ENCODE measurements at regions not wholly inside any gene's neighbourhood (a gene's known extent, or its start where the extent isn't known, plus 50 kb on each side); places are given as distances from the start of the nearest gene placed in this dataset.

DNA sequence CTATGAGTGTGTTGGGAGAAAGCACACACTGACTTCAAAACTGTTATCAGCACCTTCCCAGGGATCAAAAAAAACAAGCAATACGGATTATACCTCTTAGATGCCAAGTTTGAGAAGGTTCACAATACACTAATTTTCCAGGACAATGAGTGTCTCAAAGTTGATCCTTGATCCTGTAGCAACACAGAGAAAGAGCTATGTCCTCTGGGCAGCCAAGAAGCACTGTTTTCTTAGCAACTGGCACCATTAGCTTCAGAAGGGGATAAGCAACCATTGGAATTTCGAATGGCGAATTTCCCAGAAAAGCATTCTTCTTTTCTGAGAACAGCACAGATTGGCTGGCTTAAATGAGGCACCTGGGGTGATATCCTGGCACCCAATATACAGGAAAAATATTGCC lies 270.3 kb upstream of the RORA start:
- Histone ChIP-seq H3K4me1 (ENCODE audit: control insufficient read depth, insufficient read depth, low read length) (no peaks in the 10 kb centered on the region), H3K9ac (ENCODE audit: low read length in 2 of 2) (no peak overlapping the region), H3K9me3 (ENCODE audit: control insufficient read depth in 2 of 2, low read length in 2 of 2) (no peaks in the 10 kb centered on the region), H3K4me3 (ENCODE audit: low read length in 2 of 2) (no peak overlapping the region), H3K27me3 (ENCODE audit: control insufficient read depth in 1 of 2, insufficient read depth in 2 of 2, low read length in 2 of 2) (no peaks in the 10 kb centered on the region), H3K27ac (ENCODE audit: low read length) (no peak overlapping the region), H3K36me3 (ENCODE audit: control insufficient read depth in 2 of 2, insufficient read depth in 2 of 2, low read length in 2 of 2) (no peaks in the 10 kb centered on the region)

GRCh38 chr15:61489571-61489970 lies 260.5 kb upstream of the RORA start:
- Histone ChIP-seq H3K27me3 (ENCODE audit: control insufficient read depth in 1 of 2, insufficient read depth in 2 of 2, low read length in 2 of 2) (no peaks in the 10 kb centered on the region), H3K4me3 (ENCODE audit: low read length in 2 of 2) (no peak overlapping the region), H3K9me3 (ENCODE audit: control insufficient read depth in 2 of 2, low read length in 2 of 2) (no peaks in the 10 kb centered on the region), H3K36me3 (ENCODE audit: control insufficient read depth in 2 of 2, insufficient read depth in 2 of 2, low read length in 2 of 2) (no peaks in the 10 kb centered on the region), H3K27ac (ENCODE audit: low read length) (no peak overlapping the region), H3K4me1 (ENCODE audit: control insufficient read depth, insufficient read depth, low read length) (no peaks in the 10 kb centered on the region), H3K9ac (ENCODE audit: low read length in 2 of 2) (no peak overlapping the region)

DNA sequence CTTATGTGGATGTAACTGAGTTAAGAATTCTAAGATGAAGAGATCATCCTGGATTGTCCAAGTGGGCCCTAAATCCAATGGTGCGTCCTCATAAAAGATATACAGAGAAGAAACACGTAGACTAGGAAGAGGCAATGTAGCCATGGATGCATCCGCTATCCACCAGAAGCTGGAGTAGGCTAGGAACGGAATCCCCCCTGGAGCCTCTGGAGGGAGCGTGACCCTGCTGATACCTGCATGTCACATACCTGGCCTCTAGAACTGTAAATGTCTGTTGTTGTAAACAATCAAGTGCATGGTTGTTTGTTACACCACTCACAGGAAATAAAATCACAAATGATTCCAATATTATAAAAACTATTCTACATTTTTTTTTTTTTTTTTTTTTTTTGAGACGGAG lies 254.5 kb upstream of the RORA start:
- Histone ChIP-seq H3K4me3 (ENCODE audit: low read length in 2 of 2) (no peak overlapping the region), H3K27ac (ENCODE audit: low read length) (no peak overlapping the region), H3K4me1 (ENCODE audit: control insufficient read depth, insufficient read depth, low read length) (no peaks in the 10 kb centered on the region), H3K9ac (ENCODE audit: low read length in 2 of 2) (no peak overlapping the region), H3K9me3 (ENCODE audit: control insufficient read depth in 2 of 2, low read length in 2 of 2) (no peaks in the 10 kb centered on the region), H3K27me3 (ENCODE audit: control insufficient read depth in 1 of 2, insufficient read depth in 2 of 2, low read length in 2 of 2) (peaks cover 0 to 3% of the 10 kb centered on the region in 2 donors), H3K36me3 (ENCODE audit: control insufficient read depth in 2 of 2, insufficient read depth in 2 of 2, low read length in 2 of 2) (no peaks in the 10 kb centered on the region)

DNA sequence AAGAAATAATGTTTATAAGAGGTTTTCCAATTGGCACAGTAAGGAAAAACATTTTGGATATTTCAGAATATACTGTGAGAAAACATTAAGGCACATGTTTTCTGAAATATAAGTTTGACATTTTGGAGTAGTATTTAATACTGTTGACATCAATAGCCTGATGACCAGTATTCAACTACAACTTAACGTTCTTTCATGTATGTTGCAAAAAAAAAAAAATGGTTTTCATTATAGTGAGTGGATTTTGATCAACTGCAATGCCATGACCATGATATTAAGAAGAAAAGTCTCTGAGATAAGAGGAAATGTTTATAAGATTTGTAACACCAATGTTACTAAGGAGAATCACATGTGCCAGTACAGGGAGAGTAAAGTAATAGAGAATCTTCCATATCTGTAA lies 252.8 kb upstream of the RORA start:
- no peak overlapping the region for H3K27ac ChIP-seq (ENCODE audit: low read length)
- H3K36me3 ChIP-seq (ENCODE audit: control insufficient read depth in 2 of 2, insufficient read depth in 2 of 2, low read length in 2 of 2) = no peaks in the 10 kb centered on the region
- H3K9me3 ChIP-seq (ENCODE audit: control insufficient read depth in 2 of 2, low read length in 2 of 2) = no peaks in the 10 kb centered on the region
- H3K4me3 ChIP-seq (ENCODE audit: low read length in 2 of 2) = no peak overlapping the region
- peaks cover 0 to 3% of the 10 kb centered on the region in 2 donors for H3K27me3 ChIP-seq (ENCODE audit: control insufficient read depth in 1 of 2, insufficient read depth in 2 of 2, low read length in 2 of 2)
- no peak overlapping the region for H3K9ac ChIP-seq (ENCODE audit: low read length in 2 of 2)
- H3K4me1 ChIP-seq (ENCODE audit: control insufficient read depth, insufficient read depth, low read length) = no peaks in the 10 kb centered on the region

DNA sequence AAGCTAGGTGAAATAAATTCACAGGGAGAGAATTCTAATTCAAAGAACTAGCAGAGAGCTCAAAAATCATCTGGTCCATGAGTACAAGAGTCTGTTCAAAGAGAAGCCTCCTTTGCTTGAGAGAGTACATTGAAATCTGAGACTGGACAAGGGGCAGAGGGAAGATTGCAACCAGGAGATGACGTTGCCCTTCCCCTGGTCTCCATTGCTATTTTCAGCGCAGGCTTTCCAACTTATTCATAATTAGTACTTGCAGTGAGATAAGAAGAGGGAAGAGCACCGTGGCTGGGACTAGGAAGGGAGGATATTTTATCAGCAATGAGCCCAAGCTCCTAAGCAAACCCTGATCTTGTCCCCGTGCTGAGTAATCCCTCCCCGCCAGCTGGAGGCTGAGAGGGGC lies 251.8 kb upstream of the RORA start:
- H3K4me3 ChIP-seq (ENCODE audit: low read length in 2 of 2) = no peak overlapping the region
- H3K4me1 ChIP-seq (ENCODE audit: control insufficient read depth, insufficient read depth, low read length) = no peaks in the 10 kb centered on the region
- no peak overlapping the region for H3K27ac ChIP-seq (ENCODE audit: low read length)
- H3K9ac ChIP-seq (ENCODE audit: low read length in 2 of 2) = no peak overlapping the region
- H3K36me3 ChIP-seq (ENCODE audit: control insufficient read depth in 2 of 2, insufficient read depth in 2 of 2, low read length in 2 of 2) = no peaks in the 10 kb centered on the region
- no peaks in the 10 kb centered on the region for H3K9me3 ChIP-seq (ENCODE audit: control insufficient read depth in 2 of 2, low read length in 2 of 2)
- peaks cover 0 to 3% of the 10 kb centered on the region in 2 donors for H3K27me3 ChIP-seq (ENCODE audit: control insufficient read depth in 1 of 2, insufficient read depth in 2 of 2, low read length in 2 of 2)

DNA sequence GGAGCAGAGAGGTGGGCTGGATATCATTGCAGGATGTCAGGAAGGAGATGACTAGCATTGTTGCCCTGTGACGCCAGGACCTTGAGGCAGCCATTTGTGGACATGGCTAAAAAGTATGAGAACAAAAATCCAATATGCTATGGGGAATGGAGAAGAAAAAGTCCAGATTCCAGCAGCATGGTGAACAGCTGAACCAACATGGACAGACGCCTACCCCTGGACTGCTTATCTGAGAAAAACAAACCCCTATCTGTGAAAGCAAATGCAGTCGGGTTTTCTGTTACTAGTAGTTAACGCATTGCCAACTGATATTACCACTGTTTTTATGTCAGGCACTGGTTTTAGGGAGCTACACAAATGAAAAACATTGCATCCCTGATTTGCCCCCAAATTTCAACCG lies 251.2 kb upstream of the RORA start:
- Histone ChIP-seq H3K9me3 (ENCODE audit: control insufficient read depth in 2 of 2, low read length in 2 of 2) (no peaks in the 10 kb centered on the region), H3K9ac (ENCODE audit: low read length in 2 of 2) (no peak overlapping the region), H3K4me1 (ENCODE audit: control insufficient read depth, insufficient read depth, low read length) (no peaks in the 10 kb centered on the region), H3K27me3 (ENCODE audit: control insufficient read depth in 1 of 2, insufficient read depth in 2 of 2, low read length in 2 of 2) (peaks cover 0 to 3% of the 10 kb centered on the region in 2 donors), H3K4me3 (ENCODE audit: low read length in 2 of 2) (no peak overlapping the region), H3K27ac (ENCODE audit: low read length) (no peak overlapping the region), H3K36me3 (ENCODE audit: control insufficient read depth in 2 of 2, insufficient read depth in 2 of 2, low read length in 2 of 2) (no peaks in the 10 kb centered on the region)

DNA sequence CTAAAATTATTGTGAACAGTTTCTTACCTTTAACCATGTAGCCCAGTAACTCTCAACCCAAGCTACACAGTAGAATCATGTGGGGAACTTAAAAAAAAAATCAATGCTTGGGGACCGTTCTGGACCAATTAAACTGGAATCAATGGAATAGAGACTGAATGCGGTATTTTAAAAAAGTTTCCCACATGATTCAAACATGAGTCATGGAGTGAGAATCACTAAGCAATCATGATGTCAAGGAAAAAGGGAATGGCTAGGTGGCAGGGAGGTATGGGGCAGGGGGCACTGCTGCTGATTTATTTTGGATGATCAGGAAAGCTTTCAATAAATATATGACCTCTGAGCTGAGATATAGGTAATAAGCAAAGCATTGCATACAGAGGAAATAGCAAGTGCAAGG lies 250.5 kb upstream of the RORA start:
- H3K4me1 ChIP-seq (ENCODE audit: control insufficient read depth, insufficient read depth, low read length) = no peaks in the 10 kb centered on the region
- no peaks in the 10 kb centered on the region for H3K9me3 ChIP-seq (ENCODE audit: control insufficient read depth in 2 of 2, low read length in 2 of 2)
- no peak overlapping the region for H3K4me3 ChIP-seq (ENCODE audit: low read length in 2 of 2)
- H3K27me3 ChIP-seq (ENCODE audit: control insufficient read depth in 1 of 2, insufficient read depth in 2 of 2, low read length in 2 of 2) = peaks cover 0 to 3% of the 10 kb centered on the region in 2 donors
- no peak overlapping the region for H3K9ac ChIP-seq (ENCODE audit: low read length in 2 of 2)
- H3K36me3 ChIP-seq (ENCODE audit: control insufficient read depth in 2 of 2, insufficient read depth in 2 of 2, low read length in 2 of 2) = no peaks in the 10 kb centered on the region
- no peak overlapping the region for H3K27ac ChIP-seq (ENCODE audit: low read length)

- Histone ChIP-seq H3K9ac (ENCODE audit: low read length in 2 of 2) (no peak overlapping the region), H3K9me3 (ENCODE audit: control insufficient read depth in 2 of 2, low read length in 2 of 2) (no peaks in the 10 kb centered on the region), H3K4me3 (ENCODE audit: low read length in 2 of 2) (no peak overlapping the region), H3K27ac (ENCODE audit: low read length) (no peak overlapping the region), H3K36me3 (ENCODE audit: control insufficient read depth in 2 of 2, insufficient read depth in 2 of 2, low read length in 2 of 2) (no peaks in the 10 kb centered on the region), H3K4me1 (ENCODE audit: control insufficient read depth, insufficient read depth, low read length) (no peaks in the 10 kb centered on the region), H3K27me3 (ENCODE audit: control insufficient read depth in 1 of 2, insufficient read depth in 2 of 2, low read length in 2 of 2) (peaks cover 0 to 3% of the 10 kb centered on the region in 2 donors)
These were observed 247.6 kb upstream of the RORA start for GRCh38 chr15:61476741-61477140.

GRCh38 chr15:61474796-61475195 lies 245.7 kb upstream of the RORA start:
- peaks cover 0 to 3% of the 10 kb centered on the region in 2 donors for H3K27me3 ChIP-seq (ENCODE audit: control insufficient read depth in 1 of 2, insufficient read depth in 2 of 2, low read length in 2 of 2)

DNA sequence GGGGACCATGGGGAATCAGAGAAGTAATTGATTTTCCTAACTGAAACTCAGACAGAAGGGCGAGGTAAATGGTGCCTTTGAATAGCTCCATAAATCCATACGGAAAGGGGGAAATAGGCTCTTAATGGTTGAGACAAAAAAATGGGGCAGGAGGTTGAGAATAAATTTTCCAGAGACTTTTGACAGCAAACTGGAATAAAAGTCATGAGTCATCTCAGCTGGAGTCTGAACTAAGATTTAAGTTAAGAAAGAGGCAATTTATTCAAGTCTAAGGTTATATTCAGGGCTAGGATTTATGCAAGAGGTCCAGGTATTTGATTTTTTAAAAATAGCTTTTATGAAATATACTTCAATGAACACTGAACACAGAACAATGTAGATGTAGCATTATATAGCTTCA lies 238.7 kb upstream of the RORA start:
- Histone ChIP-seq H3K4me1 (ENCODE audit: control insufficient read depth, insufficient read depth, low read length) (no peaks in the 10 kb centered on the region), H3K27me3 (ENCODE audit: control insufficient read depth in 1 of 2, insufficient read depth in 2 of 2, low read length in 2 of 2) (peaks cover 0 to 2% of the 10 kb centered on the region in 2 donors), H3K9ac (ENCODE audit: low read length in 2 of 2) (no peak overlapping the region), H3K9me3 (ENCODE audit: control insufficient read depth in 2 of 2, low read length in 2 of 2) (no peaks in the 10 kb centered on the region), H3K36me3 (ENCODE audit: control insufficient read depth in 2 of 2, insufficient read depth in 2 of 2, low read length in 2 of 2) (no peaks in the 10 kb centered on the region), H3K27ac (ENCODE audit: low read length) (no peak overlapping the region), H3K4me3 (ENCODE audit: low read length in 2 of 2) (no peak overlapping the region)

More at GRCh38 chr15:61474796-61475195, 245.7 kb upstream of the RORA start:
- no peaks in the 10 kb centered on the region for H3K36me3 ChIP-seq (ENCODE audit: control insufficient read depth in 2 of 2, insufficient read depth in 2 of 2, low read length in 2 of 2)
- no peak overlapping the region for H3K4me3 ChIP-seq (ENCODE audit: low read length in 2 of 2)
- no peaks in the 10 kb centered on the region for H3K9me3 ChIP-seq (ENCODE audit: control insufficient read depth in 2 of 2, low read length in 2 of 2)
- H3K9ac ChIP-seq (ENCODE audit: low read length in 2 of 2) = no peak overlapping the region
- H3K27ac ChIP-seq (ENCODE audit: low read length) = no peak overlapping the region
- H3K4me1 ChIP-seq (ENCODE audit: control insufficient read depth, insufficient read depth, low read length) = no peaks in the 10 kb centered on the region

DNA sequence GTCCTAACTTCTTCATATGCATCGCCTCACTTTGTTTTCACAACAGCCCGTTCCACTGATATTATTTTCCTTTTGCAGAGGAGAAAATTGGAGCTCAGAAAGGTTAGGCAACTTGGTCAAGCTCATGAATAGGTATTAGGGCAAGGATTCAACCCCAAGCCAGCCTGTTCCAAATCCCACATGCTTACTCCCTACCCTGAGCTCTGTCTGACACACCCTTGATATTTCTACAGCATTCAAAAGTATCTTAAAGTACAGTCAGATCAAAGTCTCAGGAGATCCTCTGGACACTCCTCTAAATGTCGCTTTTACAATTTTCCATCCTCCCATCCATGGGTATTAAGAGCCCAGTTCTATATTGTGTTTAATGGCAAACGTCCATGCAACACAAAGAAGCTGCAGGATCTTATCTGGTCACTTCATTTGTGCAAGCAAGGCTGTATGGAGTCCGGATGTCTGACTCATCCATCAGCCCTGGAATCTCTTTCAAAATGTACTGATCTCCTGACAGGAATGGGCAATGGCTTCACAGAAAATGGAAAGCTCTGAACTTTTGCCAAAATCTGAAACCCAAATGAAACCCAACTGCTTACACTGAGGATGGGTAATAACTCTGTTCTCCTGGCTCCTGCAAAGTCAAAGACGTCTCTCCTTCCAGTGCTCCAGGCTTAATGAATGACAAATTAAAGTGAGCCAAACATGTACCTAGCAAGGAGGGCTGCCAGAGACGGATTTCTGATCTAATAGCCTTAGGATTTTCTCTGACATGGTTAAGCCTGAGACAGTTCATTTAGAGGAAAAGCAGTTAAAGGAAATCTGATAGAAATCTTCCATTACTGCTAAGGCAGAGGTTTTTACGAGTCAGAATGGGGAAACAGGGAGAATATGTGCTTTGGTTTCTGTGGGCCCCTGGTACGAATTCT lies 230.9 kb upstream of the RORA start:
- no peak overlapping the region for H3K9ac ChIP-seq (ENCODE audit: low read length in 2 of 2)
- no peak overlapping the region for H3K27ac ChIP-seq (ENCODE audit: low read length)
- H3K4me1 ChIP-seq (ENCODE audit: control insufficient read depth, insufficient read depth, low read length) = no peaks in the 10 kb centered on the region
- H3K27me3 ChIP-seq (ENCODE audit: control insufficient read depth in 1 of 2, insufficient read depth in 2 of 2, low read length in 2 of 2) = peaks cover 0 to 2% of the 10 kb centered on the region in 2 donors
- H3K4me3 ChIP-seq (ENCODE audit: low read length in 2 of 2) = no peak overlapping the region
- no peaks in the 10 kb centered on the region for H3K9me3 ChIP-seq (ENCODE audit: control insufficient read depth in 2 of 2, low read length in 2 of 2)
- H3K36me3 ChIP-seq (ENCODE audit: control insufficient read depth in 2 of 2, insufficient read depth in 2 of 2, low read length in 2 of 2) = no peaks in the 10 kb centered on the region

All from stomach smooth muscle (tissue), 2 donors.